Fibroblast of skin of right biceps (primary cell): ENCODE measurements at regions not wholly inside any gene's neighbourhood (a gene's known extent, or its start where the extent isn't known, plus 50 kb on each side); places are given as distances from the start of the nearest gene placed in this dataset.
"Not testable (repeated sequence)": the region's sequence is repeated elsewhere in the genome, so short reads cannot be mapped to it uniquely, and the experiment has no call there.

ENCODE experiments used
- DNase-seq: peaks from one replicate; pipeline ENCODE4 v3.0.0-alpha.2; 2013

DNA sequence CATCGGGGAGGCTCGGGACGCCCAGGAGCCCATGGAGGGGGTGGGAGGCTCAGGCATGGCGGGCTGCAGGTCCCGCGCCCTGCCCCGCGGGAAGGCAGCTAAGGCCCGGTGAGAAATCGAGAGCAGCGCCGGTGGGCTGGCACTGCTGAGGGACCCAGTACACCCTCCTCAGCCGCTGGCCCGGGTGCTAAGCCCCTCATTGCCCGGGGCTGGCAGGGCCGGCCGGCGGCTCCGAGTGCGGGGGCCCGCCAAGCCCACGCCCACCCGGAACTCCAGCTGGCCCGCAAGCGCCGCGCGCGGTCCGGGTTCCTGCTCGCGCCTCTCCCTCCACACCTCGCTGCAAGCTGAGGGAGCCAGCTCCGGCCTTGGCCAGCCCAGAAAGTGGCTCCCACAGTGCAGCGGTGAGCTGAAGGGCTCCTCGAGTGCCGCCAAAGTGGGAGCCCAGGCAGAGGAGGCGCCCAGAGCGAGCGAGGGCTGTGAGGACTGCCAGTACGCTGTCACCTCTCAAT is 195.0 kb upstream of the PIK3R1 start:
- not testable (repeated sequence) for DNase-seq

DNA sequence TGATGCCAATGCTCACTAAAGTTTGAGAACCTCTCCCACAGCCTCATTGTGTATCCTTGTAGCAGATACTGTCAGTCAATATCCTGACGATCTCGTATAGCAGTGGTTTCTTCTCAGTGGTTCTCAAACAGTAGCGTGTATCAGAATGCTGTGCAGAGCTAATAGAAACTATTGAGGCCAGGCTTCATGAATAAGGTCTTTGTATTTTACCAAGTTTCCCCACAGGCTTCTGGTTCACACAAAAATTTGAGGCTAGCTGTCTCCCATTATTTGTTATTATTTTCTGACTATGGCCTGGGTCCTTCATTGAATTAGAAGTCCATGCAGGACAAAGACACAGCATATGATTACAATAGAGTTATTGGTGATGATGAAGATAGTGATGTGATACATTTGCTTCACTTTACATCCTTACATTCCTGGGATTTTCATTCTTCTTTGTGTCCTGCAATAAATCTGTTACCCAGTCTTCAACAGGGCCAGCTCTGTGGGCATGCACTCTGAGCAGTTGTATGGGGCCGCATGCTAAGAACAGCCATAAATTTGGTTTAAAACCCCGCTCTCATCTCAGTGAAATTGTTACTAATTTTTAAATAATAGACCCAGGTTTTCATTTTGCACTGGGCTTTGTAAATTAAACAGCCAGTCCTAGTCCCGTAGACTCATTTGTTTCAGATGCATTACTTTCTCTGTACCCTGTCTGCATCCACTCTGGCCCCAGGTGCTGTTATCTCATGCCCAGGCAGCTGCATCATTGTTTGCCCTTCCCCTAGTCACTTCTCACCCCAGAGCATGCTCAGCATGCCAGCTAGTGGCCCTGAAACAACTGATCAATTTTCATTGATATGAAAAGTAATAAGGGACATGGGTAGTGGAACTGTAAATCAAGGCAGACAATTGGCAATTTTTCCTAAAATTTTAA is 199.9 kb upstream of the PIK3R1 start:
- no peak for DNase-seq

DNA sequence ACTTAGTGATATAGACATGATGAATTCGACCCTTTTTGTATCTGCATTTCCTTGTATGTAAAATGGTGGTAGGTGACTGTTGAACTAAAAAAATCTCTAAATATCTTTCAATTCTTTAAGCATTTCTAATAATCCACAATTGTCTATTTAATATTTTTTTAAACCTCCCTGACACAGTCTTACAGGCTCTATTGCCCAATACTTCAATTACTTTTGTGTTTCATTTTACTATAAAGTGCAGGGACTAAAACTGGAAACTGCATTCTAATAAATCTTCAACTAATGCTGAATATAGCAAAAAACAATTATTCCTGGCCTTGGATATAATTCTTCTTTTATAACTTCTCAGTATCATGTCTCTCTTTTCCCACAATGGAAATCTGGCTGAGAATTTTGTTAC is 202.7 kb upstream of the PIK3R1 start:
- no peak for DNase-seq

DNA sequence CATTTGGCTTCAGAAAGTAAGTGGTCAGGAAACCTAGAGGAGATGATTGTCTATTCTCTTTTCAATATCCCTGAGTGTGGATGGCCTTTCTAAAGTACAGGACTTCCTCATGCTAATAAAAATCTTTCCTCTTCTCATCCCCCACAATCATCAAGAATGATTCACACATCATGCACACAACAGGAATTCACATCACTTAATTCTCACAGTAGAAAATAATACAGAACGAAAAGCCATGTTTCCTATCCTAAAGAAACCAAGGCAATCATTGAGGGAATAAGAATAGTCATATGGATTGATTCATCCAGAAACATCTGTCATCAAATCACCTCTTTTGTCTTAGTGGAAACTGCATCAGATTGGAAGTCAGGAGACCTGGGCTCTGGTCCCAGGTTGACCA is 203.1 kb upstream of the PIK3R1 start:
- peak; percentile 73 for DNase-seq

DNA sequence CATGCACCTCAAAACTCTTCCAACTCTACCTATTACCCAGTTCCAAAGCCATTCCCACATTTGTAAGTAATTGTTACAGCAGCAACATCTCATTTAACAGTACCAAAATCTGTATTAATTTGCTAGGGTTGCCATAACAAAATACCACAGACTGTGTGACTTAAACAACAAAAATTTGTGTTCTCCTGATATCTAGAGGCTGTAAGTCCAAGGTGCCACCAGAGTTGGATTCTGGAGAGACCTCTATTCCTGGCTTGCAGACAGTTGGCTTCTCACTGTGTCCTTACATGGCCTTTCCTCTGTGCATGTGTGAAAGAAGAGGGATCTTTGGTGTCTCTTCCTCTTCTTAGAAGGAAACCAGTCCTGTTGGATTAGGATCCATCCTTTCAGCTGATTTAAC is 203.8 kb upstream of the PIK3R1 start:
- DNase-seq = peak; percentile 77

DNA sequence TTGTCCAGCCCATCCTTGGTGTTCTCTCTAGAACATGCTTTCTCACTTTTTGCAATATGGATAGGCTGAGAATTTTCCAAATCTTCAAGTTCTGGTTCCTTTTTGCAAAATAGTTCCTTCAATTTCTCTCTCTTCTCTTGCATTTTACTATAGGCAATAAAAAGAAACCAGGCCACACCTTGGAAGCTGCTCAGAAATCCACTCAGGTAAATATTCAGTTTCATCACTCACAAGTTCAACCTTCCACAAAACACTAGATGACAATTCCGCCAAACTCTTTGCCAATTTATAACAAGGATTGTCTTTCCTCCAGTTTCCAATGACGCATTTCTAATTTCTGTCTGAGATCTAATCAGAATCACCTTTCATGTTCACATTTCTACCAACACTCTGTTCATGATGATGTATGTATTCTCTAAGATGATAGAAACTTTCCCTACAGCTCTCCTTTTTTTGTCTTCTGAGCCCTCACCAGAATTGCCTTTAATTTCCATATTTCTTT is 204.2 kb upstream of the PIK3R1 start:
- DNase-seq = no peak

DNA sequence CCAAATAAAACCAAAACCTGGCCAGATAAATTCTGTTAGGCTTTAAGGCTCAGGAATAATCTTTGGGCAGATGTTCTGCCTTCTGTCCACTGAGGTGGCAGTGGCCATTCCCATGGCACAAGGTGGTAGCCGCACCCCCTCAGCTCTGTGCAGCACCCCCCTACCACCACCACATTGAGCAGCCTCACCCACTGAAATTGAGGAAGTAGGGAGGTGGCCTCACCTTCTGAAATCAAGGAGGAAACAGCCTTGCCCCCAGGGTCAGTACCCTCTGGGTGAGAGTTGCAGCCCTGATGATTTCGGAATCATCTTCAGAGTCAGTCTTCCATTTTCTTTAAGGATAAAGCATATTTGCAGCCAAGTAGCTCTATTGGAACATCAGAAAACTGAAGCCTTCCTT is 204.8 kb upstream of the PIK3R1 start:
- DNase-seq = no peak

DNA sequence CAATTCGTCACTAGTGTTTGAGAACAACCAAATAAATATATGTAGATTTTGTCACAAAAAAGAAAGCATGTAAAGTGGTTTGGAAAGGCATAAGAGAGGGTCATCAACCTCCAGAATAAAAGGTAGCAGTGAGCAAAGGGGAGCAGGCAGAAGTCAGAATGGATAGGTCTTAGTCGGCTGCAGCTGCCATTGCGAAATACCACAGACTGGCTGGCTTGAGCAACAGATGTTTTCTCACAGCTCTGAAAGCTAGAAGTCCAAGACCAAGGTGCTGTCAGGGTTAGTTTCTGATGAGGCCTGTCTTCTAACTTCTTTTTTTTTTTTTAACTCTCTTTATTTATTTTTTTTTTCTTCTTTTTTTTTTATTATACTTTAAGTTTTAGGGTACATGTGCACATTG is 208.1 kb upstream of the PIK3R1 start:
- DNase-seq = peak; percentile 62

DNA sequence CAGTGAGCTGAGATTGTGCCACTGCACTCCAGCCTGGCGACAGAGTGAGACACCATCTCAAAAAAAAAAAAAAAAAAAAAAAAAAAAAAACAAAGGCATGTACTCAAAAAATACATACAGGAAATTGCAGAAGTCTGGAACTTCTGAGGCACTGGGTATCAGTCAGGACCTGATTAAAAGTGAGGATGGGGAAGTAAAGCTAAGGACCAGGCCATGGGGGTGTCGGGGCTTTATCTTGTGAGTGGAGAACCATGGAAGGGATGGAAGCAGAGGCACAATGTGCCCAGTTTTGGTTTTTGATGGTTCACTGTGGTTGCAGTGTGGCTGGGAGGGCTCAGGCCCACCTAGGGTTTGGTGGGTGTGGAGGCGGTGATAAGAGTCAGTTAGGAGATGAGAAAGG is 212.7 kb upstream of the PIK3R1 start:
- DNase-seq = no peak

DNA sequence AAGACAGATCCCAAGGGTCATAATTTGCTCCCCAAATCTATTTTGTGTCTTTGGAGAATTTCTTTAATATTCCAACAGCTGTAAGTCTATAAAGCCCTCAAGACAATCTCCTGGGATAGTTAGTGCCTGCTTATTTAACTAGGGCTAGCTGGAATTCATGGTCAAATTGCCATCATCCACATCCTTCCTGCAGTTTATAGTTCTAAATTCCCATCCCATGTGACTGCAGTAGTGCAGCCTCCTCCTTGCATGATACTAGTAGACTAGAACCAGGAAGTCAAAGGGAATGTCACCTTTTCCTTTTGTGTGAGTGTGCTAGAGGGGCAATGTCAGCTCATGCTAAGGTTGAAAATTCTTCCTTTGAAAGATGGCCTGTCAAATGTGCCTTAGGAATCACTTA is 214.8 kb upstream of the PIK3R1 start:
- DNase-seq = peak; percentile 26

DNA sequence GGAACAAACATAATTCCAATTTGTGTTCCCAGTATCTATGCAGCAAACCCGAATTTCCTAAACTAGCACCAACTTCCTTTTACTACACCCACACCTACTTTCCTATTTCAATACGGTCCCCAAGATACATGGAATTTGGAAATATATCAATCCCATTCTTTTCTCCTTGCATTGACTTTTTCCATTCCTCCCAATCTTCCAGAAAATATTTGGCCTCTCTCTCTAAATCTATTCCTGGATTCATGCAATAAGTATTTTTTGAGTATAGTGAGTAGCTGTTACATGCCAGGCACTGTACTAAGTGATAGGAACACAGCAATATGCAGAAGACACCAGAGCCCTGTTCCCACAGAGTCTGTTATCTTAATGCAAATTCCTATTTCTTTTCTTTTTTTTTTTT is 216.2 kb upstream of the PIK3R1 start:
- DNase-seq = no peak

DNA sequence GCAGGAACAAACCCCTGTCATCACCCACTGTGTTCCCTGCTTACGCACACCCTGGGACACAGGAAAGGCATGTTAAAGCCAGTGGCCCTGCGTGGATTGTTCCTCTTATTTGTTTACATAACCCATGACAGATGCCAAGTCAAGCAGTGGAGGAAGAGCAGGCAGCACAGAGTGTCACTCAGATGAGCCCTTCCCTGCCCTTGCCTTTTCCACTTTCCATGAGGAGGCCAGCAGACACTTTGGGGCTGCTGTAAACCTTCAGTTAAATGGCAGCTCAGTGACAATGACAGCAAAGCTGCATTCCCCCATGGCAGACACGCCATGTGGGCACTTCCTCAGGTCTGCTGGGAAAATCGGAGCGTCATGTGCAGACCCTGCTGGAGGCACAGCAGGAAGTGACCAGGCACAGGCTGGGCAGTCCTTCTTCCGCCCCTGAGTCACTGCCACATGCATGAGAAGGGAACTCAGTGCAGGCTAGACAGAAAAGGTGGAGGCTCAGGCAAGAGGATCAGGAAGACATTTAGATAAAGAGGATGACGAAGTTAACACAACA is 216.8 kb upstream of the PIK3R1 start:
- peak; percentile 48 for DNase-seq

DNA sequence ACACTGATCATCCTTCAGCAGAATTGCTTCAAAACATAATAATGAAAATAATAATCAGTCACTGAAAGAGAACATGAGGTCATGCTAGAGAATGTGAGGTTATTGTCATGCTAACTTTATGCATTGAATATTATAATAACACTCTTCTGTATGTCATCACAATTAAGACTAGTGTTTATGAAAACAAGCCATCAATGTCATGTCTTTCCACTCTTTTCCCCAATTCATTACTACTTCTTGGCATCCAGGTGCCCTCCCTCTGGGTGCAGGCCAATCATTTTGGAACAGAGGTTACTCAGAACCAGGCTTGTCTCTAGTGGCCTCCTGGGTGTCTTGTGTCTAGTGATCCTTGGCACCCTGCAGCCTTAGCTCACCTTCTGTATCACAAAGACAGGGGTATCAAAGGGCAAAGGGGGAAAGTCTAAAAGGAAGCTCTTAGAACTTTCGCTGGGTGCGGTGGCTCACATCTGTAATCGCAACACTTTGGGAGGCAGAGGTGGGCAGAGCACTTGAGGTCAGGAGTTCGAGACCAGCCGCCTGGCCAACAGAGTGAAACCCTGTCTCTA is 217.6 kb upstream of the PIK3R1 start:
- DNase-seq = no peak

DNA sequence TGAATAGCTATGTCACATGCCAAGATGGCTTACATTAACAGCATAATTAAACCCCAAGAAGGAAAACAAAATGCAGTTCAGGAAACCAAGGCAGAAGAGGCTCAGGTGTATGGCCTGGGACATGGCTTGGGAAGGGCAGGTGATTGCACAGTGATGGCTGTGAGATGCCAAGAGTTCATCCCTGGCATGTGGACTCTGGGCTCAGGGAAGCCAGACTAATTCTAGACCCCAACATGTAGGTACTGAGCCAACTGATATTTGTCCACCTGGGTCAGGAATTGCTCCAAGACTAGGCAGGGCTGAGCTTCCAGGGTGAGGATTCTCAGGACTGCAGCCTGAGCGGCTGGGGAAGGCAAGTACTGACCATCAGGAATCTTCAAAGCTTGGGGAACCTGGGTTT is 218.4 kb upstream of the PIK3R1 start:
- DNase-seq = no peak

DNA sequence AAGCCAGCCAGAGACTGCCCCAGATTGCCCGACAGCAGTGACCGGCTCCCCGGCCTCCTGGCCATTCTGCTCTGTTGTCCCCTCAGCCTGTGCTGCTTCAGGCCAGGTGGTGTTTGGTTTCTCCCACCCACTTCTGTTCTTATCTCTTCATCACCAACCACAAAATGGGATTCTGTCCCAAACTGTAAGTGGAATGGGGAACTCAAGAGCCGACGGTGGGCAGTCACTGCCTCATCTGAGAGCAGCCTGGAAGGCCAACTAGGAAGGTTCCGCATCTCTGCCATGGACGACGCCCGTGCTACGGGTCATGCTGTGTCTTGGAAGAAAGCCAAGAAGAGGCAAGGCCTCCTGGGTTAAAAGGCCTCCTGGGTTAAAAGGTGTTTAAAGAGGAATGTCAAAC is 219.0 kb upstream of the PIK3R1 start:
- no peak for DNase-seq

DNA sequence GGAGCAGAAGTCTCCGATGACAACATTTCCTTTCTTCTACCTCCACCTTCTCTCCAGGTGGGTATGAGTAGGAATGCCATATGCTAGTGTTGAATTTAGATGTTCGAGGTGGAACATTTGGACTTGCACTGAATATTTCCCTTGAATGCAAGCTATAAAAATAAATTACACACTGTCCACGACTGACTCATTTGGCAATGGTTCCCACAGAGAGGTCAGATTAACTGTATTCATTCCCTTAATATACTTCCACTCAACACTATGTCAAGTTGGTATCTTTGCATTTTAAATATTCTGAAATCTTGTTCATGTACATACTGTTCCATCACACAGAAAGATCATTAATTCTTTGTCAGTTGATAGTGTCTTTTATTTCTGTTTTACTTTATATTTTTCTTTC is 222.6 kb upstream of the PIK3R1 start:
- peak; percentile 36 for DNase-seq

DNA sequence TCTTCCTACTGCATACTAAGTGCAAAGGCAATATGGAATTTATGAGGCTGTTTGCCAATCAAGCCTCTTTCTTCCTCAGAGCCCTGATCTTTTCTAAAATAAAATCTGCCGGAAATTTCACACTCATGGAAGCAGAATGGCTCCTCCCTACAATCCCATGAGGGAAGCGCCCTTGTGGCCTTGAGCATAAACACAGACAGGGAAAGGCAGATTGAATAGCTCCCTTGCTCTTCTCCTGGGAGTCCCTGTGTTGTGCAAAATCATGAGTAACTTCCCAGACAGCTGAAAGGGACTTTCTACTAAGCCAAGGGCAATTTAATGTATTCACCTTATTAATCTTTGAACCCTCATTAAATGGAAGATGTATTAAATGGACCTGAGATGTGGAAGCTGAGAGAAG is 226.1 kb upstream of the PIK3R1 start:
- peak; percentile 54 for DNase-seq

DNA sequence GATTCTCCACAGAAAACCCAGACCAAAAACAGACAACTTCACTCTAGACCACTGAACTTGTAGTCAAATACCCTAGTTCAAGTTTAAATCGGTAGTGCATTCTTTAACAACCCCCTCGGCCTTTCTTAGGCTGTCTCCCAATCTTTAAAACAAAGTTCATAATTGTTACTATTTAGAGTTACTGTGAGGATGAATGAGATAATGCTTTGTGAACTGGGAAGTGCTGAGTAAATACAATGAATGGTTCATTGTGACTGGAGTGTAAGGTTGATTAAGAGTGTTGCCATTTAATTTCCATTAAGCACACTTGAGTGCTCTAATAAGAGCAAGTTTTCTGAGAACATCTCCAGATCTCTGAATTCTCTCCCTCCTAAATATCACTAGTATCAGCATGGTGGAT is 228.8 kb upstream of the PIK3R1 start:
- DNase-seq = no peak

DNA sequence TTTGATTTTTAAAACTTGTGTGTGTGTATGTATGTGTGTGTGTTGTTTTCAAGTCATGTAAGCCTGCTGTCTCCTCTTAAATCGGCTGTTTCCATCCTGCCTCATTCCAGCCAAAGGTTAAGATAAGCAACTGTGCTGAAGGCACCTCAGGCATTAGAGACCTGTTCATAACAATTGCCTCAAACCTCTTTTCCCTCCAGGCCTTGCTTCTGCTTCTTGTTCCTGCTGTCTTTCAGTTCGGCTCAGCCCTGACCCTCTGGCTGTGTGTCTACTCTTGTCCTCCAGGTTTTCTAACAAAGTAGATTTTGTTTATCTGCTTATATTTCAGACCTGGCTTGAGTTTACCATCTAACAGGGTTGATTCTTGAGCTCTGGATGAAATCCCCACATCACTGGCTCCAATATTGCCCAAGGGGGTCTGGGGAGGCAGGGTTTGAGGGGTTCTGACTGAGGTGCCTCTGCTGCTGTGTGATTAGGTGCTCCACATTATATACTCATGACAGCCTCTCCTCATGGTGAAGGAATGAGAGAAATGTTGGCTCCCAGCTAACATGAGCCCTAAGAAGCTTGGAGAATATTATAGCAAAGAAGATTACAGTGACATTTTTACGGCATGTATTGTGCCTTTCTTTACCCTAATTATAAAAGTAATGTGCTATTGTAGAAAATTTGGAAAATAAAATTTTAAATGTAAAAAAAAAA is 229.7 kb upstream of the PIK3R1 start:
- peak; percentile 26 for DNase-seq

DNA sequence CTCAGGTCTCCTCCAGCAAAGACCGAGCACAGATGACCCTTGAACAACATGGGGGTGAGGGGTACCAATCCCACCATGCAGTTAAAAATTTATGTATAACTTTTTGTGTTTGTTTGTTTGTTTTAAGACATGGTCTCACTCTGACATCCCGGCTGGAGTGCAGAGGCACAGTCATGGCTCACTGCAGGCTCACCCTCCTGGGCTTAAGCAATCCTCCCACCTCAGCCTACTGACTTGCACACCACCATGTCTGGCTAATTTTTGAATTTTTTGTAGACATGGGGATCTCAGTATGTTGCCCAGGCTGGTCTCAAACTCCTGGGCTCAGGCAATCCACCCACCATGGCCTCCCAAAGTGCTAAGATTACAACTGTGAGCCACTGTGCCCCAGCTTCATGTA is 231.0 kb upstream of the PIK3R1 start:
- DNase-seq = no peak

DNA sequence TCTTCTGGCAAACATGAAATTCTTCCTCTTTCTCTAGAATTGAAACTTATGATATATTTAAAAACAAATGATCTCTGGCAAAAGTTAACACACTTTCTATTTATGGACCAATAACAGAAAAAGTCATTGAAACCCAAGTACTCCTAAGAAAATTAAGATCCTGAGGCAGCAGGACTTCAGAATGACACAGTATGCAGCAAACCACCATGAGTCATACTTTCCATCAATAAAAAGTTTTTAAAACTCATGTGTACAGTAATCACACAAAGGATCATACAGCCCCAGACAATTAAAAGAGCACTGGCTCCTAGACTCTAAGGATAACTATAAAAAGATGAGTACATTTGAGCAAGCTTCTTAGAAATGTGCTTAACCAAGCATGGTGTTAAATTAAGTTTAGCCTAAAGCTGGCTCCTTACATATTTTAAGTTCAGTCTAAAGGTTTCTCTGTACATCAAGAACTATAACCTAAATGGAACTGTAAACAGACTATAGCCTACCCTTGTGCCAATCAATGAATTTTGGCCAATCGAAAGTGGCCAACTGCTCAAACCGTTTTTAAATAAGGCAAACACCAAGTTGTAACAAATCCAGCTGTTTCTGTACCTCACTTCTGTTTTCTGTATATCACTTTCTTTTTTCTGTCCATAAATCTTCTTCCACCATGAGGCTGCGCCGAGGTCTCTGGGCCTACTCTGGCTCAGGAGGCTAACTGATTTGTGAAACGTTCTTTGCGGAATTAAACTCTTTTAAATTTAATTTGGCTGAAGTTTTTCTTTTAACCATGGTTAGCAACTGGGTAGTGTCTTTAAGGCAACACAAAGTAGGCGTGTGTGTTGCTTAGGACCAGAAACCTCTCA is 232.1 kb upstream of the PIK3R1 start:
- peak; percentile 85 for DNase-seq

DNA sequence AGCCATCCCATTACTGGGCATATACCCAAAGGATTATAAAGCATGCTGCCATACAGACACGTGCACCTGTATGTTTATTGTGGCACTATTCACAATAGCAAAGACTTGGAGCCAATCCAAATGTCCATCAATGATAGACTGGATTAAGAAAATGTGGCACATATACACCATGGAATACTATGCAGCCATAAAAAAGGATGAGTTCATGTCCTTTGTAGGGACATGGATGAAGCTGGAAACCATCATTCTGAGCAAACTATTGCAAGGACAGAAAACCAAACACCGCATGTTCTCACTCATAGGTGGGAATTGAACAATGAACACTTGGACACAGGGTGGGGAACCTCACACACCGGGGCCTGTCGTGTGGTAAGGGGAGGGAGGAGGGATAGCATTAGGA is 233.4 kb upstream of the PIK3R1 start:
- DNase-seq = not testable (repeated sequence)
